Endothelial cell (in vitro differentiated cells): ENCODE measurements at regions not wholly inside any gene's neighbourhood (a gene's known extent, or its start where the extent isn't known, plus 50 kb on each side); places are given as distances from the start of the nearest gene placed in this dataset.
"Not testable (repeated sequence)": the region's sequence is repeated elsewhere in the genome, so short reads cannot be mapped to it uniquely, and the experiment has no call there.

ENCODE experiments used
- DNase-seq: peaks from one replicate; pipeline ENCODE4 v3.0.0; 2021; ENCODE audit warnings: low spot score
- H3K27ac Mint-ChIP-seq: one replicate; pipeline ENCODE4 v1.8.0; 2021; ENCODE audit warnings: mixed read lengths, inconsistent platforms; ENCODE audit not compliant: unreplicated experiment
- H3K27me3 Mint-ChIP-seq: one replicate; pipeline ENCODE4 v1.8.0; 2021; ENCODE audit warnings: mild to moderate bottlenecking, moderate library complexity, mixed read lengths, inconsistent platforms; ENCODE audit not compliant: unreplicated experiment
- H3K36me3 Mint-ChIP-seq: one replicate; pipeline ENCODE4 v1.8.0; 2021; ENCODE audit warnings: mild to moderate bottlenecking, low read depth, mixed read lengths, inconsistent platforms; ENCODE audit not compliant: unreplicated experiment
- H3K4me1 Mint-ChIP-seq: one replicate; pipeline ENCODE4 v1.8.0; 2021; ENCODE audit warnings: mild to moderate bottlenecking, mixed read lengths, inconsistent platforms; ENCODE audit not compliant: unreplicated experiment
- H3K4me3 Mint-ChIP-seq: one replicate; pipeline ENCODE4 v1.8.0; 2021; ENCODE audit warnings: mild to moderate bottlenecking, mixed read lengths, inconsistent platforms; ENCODE audit not compliant: unreplicated experiment
- H3K9me3 Mint-ChIP-seq: one replicate; pipeline ENCODE4 v1.8.0; 2021; ENCODE audit warnings: mixed read lengths, inconsistent platforms; ENCODE audit not compliant: unreplicated experiment
- CTCF ChIP-seq: fragments of 200-600 bp; sonication (generic); IDR thresholded peaks from one replicate; pipeline ENCODE4 v1.5.0; 2021; ENCODE audit warnings: antibody characterized with exemption; ENCODE audit not compliant: unreplicated experiment

- H3K4me1 Mint-ChIP-seq = peaks cover 3% of the 10 kb centered on the region
- no peaks in the 10 kb centered on the region for H3K27me3 Mint-ChIP-seq
- no peaks in the 10 kb centered on the region for H3K9me3 Mint-ChIP-seq
- TF ChIP-seq CTCF = no peak
- no peaks in the 10 kb centered on the region for H3K36me3 Mint-ChIP-seq
- no peak for DNase-seq
- no peak overlapping the region for H3K27ac Mint-ChIP-seq
- no peak overlapping the region for H3K4me3 Mint-ChIP-seq
Observed at GRCh38 chrX:25503826-25504225, 488.1 kb upstream of the ARX start.

GRCh38 chrX:25507801-25508200 lies 492.0 kb upstream of the ARX start:
- DNase-seq = no peak
- Mint-ChIP-seq H3K4me3 (no peak overlapping the region), H3K9me3 (no peaks in the 10 kb centered on the region), H3K27me3 (no peaks in the 10 kb centered on the region), H3K27ac (no peak overlapping the region), H3K4me1 (no peaks in the 10 kb centered on the region), H3K36me3 (no peaks in the 10 kb centered on the region)
- TF ChIP-seq CTCF = no peak

GRCh38 chrX:25519258-25519657 lies 503.5 kb upstream of the ARX start:
- no peaks in the 10 kb centered on the region for H3K27me3 Mint-ChIP-seq
- DNase-seq = no peak
- H3K9me3 Mint-ChIP-seq = no peaks in the 10 kb centered on the region
- H3K4me1 Mint-ChIP-seq = peaks cover 3% of the 10 kb centered on the region
- no peaks in the 10 kb centered on the region for H3K36me3 Mint-ChIP-seq
- TF ChIP-seq CTCF = no peak
- peak overlapping the region; percentile 70 for H3K27ac Mint-ChIP-seq
- H3K4me3 Mint-ChIP-seq = no peak overlapping the region

GRCh38 chrX:25522443-25523010 lies 506.8 kb upstream of the ARX start:
- H3K4me3 Mint-ChIP-seq, H3K27me3 Mint-ChIP-seq, H3K9me3 Mint-ChIP-seq, H3K36me3 Mint-ChIP-seq, H3K27ac Mint-ChIP-seq, DNase-seq, H3K4me1 Mint-ChIP-seq: not testable (repeated sequence)

- no peaks in the 10 kb centered on the region for H3K36me3 Mint-ChIP-seq
- TF ChIP-seq CTCF = no peak
- no peaks in the 10 kb centered on the region for H3K9me3 Mint-ChIP-seq
- no peaks in the 10 kb centered on the region for H3K27me3 Mint-ChIP-seq
- peak; percentile 40 for DNase-seq
- H3K4me3 Mint-ChIP-seq = no peak overlapping the region
- peaks cover 3% of the 10 kb centered on the region for H3K4me1 Mint-ChIP-seq
- H3K27ac Mint-ChIP-seq = no peak overlapping the region
Observed at GRCh38 chrX:25523574-25524540, 508.1 kb upstream of the ARX start.
